ENCODE measurements at regions not wholly inside any gene's neighbourhood (a gene's known extent, or its start where the extent isn't known, plus 50 kb on each side); places are given as distances from the start of the nearest gene placed in this dataset.

- TF ChIP-seq CTCF (IDR thresholded peaks at IDR 0.05; ENCODE audit: insufficient read depth, low read length) (no peak), REST (IDR thresholded peaks at IDR 0.05; ENCODE audit: insufficient replicate concordance, low read depth) (no peak), POLR2AphosphoS5 (IDR thresholded peaks at IDR 0.05; ENCODE audit: low read depth) (no peak), GABPA (IDR thresholded peaks at IDR 0.05; ENCODE audit: low read depth) (no peak)
Measured at GRCh38 chr15:70219256-70219895, 121.7 kb upstream of the TLE3 start.
